ENCODE measurements at regions not wholly inside any gene's neighbourhood (a gene's known extent, or its start where the extent isn't known, plus 50 kb on each side); places are given as distances from the start of the nearest gene placed in this dataset.
A peak's percentile ranks its signal among the peaks of the same experiment; 100 is the strongest.

DNA sequence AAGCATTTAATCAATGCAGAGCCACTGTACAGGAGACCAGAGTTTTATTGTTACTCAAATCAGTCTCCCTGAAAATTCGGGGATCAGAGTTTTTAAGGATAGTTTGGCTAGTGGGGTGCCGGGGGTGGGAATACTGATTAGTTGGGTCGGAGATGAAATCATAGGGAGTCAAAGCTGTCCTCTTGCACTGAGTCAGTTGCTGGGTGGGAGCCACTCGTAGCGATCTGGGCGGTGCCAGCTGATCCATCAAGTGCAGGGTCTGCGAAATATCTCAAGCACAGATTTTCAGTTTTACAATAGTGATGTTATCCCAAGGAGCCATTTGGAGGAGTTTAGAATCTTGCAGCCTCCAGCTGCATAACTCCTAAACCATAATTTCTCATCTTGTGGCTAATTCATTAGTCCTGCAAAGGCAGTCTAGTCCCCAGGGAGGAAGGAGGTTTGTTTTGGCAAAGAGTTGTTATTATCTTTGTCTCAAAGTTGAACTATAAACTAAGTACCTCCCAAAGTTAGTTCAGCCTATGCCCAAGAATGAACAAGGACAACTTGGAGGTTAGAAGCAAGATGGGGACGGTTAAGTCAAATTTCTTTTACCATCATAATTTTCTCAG lies 169.4 kb upstream of the PLEKHG7 start:
- no peaks in the 10 kb centered on the region for H3K9me3 Mint-ChIP-seq
- no peak overlapping the region for H3K4me3 Mint-ChIP-seq
- no peak for DNase-seq
- no peak for ATAC-seq
- no peaks in the 10 kb centered on the region for H3K27me3 Mint-ChIP-seq (ENCODE audit: low read depth)
- peaks cover 23% of the 10 kb centered on the region for H3K4me1 Mint-ChIP-seq (ENCODE audit: low read depth)
- H3K36me3 Mint-ChIP-seq (ENCODE audit: insufficient read depth), result no peaks in the 10 kb centered on the region

DNA sequence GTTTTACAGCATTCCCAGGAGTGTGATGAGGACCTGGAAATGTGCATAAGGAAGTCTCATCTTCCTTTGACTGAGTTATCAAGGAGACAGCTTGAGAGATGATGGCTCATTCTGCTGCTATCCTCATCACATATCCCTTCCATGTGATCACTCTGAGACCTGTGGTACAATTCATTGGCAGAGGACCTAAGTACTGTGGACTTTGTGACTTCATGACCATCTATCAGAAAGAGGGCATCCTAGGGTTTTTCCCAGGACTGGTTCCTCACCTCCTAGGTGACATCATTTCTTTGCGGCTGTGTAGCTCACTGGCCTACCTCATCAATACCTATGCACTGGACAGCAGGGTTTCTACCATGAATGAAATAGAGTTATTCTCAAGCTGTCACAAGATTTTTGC lies 172.1 kb upstream of the PLEKHG7 start:
- Mint-ChIP-seq H3K27me3 (ENCODE audit: low read depth) (no peaks in the 10 kb centered on the region), H3K4me1 (ENCODE audit: low read depth) (peaks cover 13% of the 10 kb centered on the region), H3K4me3 (no peak overlapping the region), H3K9me3 (no peaks in the 10 kb centered on the region), H3K36me3 (ENCODE audit: insufficient read depth) (no peaks in the 10 kb centered on the region)
- ATAC-seq (no peak), DNase-seq (no peak)

DNA sequence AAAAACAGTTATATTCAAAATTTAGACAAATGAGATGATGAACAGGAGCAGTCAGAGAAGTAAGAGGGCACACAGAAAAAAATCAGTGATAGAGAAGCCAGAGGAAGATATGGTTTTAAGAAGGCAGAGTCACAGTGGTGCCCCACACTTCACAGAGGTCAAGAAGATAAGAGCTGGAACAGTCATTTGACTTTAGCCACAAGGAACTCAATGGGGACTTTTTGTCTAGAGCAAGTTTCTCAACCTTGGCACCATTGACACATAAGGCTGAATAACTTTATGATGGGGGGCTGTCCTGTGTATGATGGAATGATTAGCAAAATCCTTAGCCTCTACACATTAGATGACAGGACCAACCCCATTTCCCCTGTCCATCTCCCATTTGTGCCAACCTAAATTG lies 172.8 kb upstream of the PLEKHG7 start:
- DNase-seq, result no peak
- H3K4me3 Mint-ChIP-seq, result no peak overlapping the region
- H3K36me3 Mint-ChIP-seq (ENCODE audit: insufficient read depth), result peaks cover 2% of the 10 kb centered on the region
- H3K4me1 Mint-ChIP-seq (ENCODE audit: low read depth), result peaks cover 16% of the 10 kb centered on the region
- H3K9me3 Mint-ChIP-seq, result no peaks in the 10 kb centered on the region
- no peak for ATAC-seq
- H3K27me3 Mint-ChIP-seq (ENCODE audit: low read depth), result no peaks in the 10 kb centered on the region

DNA sequence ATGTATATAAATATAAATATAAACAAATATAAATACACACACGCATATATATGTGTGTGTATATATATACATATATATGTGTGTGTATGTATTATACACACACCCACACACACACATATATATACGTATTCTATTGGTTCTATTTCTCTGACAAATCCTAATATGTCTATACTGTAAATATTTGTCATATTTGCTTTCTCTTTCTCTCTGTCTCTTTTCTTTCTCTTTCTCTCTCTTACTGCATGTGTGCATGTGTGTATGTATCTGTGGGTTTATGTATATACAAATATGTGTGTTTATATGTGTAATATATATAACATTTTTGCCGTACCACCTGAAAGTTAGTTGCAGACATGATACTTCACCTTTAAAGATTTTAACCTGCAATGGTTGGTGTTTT lies 174.2 kb upstream of the PLEKHG7 start:
- no peak for ATAC-seq
- H3K4me1 Mint-ChIP-seq (ENCODE audit: low read depth), result peaks cover 26% of the 10 kb centered on the region
- no peak overlapping the region for H3K4me3 Mint-ChIP-seq
- peaks cover 2% of the 10 kb centered on the region for H3K36me3 Mint-ChIP-seq (ENCODE audit: insufficient read depth)
- H3K27me3 Mint-ChIP-seq (ENCODE audit: low read depth), result no peaks in the 10 kb centered on the region
- no peak for DNase-seq
- peaks cover 10% of the 10 kb centered on the region for H3K9me3 Mint-ChIP-seq

DNA sequence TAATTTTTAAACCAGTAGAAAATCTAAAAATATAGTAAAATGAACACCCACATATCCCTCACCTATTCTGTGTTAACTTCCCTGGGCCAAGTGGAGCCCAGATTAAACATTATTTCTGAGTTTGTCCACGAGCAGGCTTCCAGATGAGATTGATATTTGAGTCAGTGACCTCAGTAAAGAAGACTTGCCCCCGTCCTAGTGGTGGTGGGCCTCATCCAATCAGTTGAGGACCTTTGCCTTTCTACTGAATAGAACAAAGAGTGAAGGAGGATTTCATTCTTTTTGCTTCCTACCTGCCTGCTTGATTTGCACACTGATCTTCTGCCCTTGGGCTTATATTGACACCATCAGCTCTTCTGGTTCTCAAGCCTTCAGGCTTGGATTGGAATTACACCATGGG lies 174.7 kb upstream of the PLEKHG7 start:
- Mint-ChIP-seq H3K36me3 (ENCODE audit: insufficient read depth) (peaks cover 2% of the 10 kb centered on the region), H3K27me3 (ENCODE audit: low read depth) (no peaks in the 10 kb centered on the region), H3K4me1 (ENCODE audit: low read depth) (peaks cover 28% of the 10 kb centered on the region), H3K9me3 (peaks cover 13% of the 10 kb centered on the region), H3K4me3 (no peak overlapping the region)
- ATAC-seq (no peak), DNase-seq (no peak)

DNA sequence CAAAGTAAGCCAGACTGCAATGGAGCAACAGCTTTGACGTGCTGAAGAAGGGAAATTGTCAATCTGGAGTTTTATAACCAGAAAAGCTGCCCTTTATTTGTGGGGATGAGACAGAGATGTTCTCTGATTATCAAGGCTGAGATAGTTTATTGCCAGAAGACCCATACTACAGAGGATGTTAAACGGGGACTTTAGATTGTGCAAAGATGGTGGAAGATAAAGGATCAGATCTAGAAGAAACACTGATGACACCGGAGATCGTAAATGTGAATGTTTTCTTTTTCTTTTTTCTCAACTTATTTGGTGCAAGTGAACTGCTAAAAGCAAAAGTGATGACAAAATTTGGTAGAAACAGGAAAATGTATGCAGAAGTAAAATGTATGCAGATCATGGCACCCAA lies 178.3 kb upstream of the PLEKHG7 start:
- ATAC-seq, result no peak
- Mint-ChIP-seq H3K4me3 (no peak overlapping the region), H3K27me3 (ENCODE audit: low read depth) (no peaks in the 10 kb centered on the region), H3K4me1 (ENCODE audit: low read depth) (peaks cover 33% of the 10 kb centered on the region), H3K36me3 (ENCODE audit: insufficient read depth) (peaks cover 2% of the 10 kb centered on the region), H3K9me3 (peaks cover 17% of the 10 kb centered on the region)
- DNase-seq, result no peak

DNA sequence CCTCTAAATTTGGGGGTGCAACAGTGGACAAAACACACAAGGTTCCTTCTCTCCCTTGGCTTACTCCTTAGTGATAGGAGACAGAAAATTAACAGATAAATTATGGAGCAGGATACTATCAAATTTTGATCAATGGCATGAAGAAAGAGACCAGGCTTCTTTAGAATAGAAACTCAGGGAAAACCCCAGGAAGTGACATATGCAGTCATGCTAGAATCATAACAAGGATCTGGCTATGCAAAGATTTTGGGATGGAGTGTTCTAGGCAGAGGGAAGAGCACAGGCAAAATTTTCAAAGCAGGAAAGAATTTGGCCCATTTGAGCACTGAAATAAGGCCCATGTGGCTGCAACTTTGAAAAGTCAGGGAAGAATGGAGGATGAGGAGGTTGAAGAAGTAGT lies 182.3 kb upstream of the PLEKHG7 start:
- ATAC-seq (no peak), DNase-seq (no peak)
- Mint-ChIP-seq H3K27me3 (ENCODE audit: low read depth) (no peaks in the 10 kb centered on the region), H3K9me3 (peaks cover 17% of the 10 kb centered on the region), H3K36me3 (ENCODE audit: insufficient read depth) (peaks cover 2% of the 10 kb centered on the region), H3K4me3 (no peak overlapping the region), H3K4me1 (ENCODE audit: low read depth) (peaks cover 44% of the 10 kb centered on the region)

DNA sequence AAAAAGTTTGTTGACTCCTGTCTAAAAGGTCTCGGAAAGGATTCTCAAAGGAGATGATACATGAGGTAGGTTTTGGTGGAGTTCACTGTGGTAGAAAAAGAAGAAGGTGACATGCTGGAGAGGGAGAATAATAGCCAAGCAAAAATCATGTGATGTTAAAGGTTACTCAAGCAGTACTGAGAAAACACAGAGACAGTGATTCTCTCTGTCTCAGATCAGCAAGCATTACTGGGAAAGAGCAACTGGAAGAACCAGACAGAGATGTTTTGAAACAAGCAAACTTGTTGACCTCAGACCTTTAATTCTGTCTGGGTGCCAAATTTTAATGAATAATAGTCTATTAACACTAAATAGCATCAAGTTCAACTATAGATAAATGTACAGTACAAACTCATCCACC lies 183.5 kb upstream of the PLEKHG7 start:
- peaks cover 41% of the 10 kb centered on the region for H3K4me1 Mint-ChIP-seq (ENCODE audit: low read depth)
- H3K9me3 Mint-ChIP-seq, result peaks cover 12% of the 10 kb centered on the region
- DNase-seq (no peak), ATAC-seq (no peak)
- H3K36me3 Mint-ChIP-seq (ENCODE audit: insufficient read depth), result no peaks in the 10 kb centered on the region
- H3K27me3 Mint-ChIP-seq (ENCODE audit: low read depth), result no peaks in the 10 kb centered on the region
- H3K4me3 Mint-ChIP-seq, result no peak overlapping the region

DNA sequence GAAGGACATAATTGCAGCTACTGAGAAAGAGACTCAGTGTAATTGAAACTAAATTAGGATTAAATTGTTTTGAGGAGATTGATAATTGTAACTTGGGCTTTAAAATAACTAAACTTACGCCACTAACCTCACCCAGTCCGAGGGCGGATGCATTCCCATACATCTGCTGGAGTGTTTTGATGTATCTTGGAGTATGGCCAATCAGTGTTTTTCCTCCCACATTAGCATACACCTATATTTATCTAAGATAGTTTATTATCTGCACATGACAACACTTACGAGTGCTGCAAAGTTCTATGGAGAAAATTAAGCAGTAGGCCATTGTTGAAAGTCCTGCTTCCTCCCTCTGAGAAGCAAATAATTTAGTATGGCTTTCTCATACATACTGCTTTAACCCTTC lies 184.7 kb upstream of the PLEKHG7 start:
- H3K9me3 Mint-ChIP-seq, result peaks cover 10% of the 10 kb centered on the region
- ATAC-seq, result no peak
- no peaks in the 10 kb centered on the region for H3K27me3 Mint-ChIP-seq (ENCODE audit: low read depth)
- peaks cover 33% of the 10 kb centered on the region for H3K4me1 Mint-ChIP-seq (ENCODE audit: low read depth)
- DNase-seq, result no peak
- no peaks in the 10 kb centered on the region for H3K36me3 Mint-ChIP-seq (ENCODE audit: insufficient read depth)
- no peak overlapping the region for H3K4me3 Mint-ChIP-seq

DNA sequence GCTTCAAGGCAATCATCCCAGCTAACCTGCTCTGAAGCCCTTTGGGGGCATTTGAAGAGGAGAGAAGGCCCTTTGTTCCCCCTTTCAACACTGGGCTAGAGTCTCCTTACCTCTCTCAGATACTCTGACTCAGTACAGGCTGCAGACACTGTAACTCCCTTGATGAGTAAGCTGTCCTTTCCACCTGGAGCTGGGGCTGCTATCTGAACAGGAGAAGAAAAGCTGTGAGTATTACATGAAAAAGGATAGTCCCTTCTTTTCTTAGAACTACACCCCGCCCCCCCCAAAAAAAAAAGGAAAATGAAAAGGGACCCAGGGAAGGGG lies 186.6 kb upstream of the PLEKHG7 start:
- DNase-seq (peak; percentile 23), ATAC-seq (peak; percentile 97 to 98)
- Mint-ChIP-seq H3K4me3 (peak overlapping the region; percentile 35), H3K27me3 (ENCODE audit: low read depth) (no peaks in the 10 kb centered on the region), H3K4me1 (ENCODE audit: low read depth) (peaks cover 33% of the 10 kb centered on the region), H3K36me3 (ENCODE audit: insufficient read depth) (no peaks in the 10 kb centered on the region), H3K9me3 (peaks cover 6% of the 10 kb centered on the region)

DNA sequence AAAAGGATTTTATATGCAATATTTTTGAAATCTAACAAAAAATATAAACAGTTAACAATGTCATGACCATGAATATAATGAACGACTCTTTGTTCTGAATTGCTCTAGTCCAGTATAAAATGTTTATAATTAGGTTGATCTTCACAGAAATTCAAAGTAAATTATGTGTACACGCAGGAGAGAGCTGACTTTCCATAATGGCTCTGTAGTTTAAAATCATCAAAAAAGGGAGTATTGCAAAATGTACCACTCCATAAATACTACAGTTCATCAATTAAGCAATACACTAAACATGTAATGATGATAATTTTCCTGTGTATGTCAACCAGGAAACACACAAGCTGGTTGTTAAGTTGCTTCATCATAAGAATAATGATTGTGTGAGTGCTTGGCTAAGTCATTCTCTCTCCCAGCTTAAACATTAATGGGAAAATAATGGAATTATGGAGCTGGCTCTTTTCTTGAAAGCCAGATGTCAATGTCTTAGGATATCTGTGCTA lies 189.5 kb upstream of the PLEKHG7 start:
- Mint-ChIP-seq H3K27me3 (ENCODE audit: low read depth) (no peaks in the 10 kb centered on the region), H3K4me1 (ENCODE audit: low read depth) (peaks cover 19% of the 10 kb centered on the region), H3K9me3 (peaks cover 12% of the 10 kb centered on the region), H3K4me3 (no peak overlapping the region), H3K36me3 (ENCODE audit: insufficient read depth) (no peaks in the 10 kb centered on the region)
- DNase-seq, result no peak
- ATAC-seq, result no peak

DNA sequence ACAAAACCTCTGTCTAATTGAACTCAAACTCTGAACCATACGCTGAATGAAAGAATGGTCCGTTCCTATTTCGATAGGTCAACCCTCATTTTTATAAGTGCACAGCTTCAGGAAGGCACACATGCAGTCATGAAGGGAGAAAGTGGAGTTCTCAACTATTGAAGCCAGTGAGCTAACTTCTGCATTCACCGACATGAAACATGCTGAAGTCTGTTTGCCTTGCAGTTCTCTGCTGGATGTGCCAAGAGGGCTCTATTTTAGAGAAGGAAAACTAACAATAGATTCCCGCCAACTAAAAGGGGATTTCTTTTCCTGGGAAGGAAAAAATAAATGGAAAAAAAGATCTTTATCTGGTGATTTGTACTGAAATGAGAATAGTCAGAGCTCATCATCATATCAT lies 191.0 kb upstream of the PLEKHG7 start:
- Mint-ChIP-seq H3K4me1 (ENCODE audit: low read depth) (peaks cover 20% of the 10 kb centered on the region), H3K9me3 (peaks cover 12% of the 10 kb centered on the region), H3K27me3 (ENCODE audit: low read depth) (no peaks in the 10 kb centered on the region), H3K36me3 (ENCODE audit: insufficient read depth) (no peaks in the 10 kb centered on the region), H3K4me3 (no peak overlapping the region)
- ATAC-seq (no peak), DNase-seq (no peak)

DNA sequence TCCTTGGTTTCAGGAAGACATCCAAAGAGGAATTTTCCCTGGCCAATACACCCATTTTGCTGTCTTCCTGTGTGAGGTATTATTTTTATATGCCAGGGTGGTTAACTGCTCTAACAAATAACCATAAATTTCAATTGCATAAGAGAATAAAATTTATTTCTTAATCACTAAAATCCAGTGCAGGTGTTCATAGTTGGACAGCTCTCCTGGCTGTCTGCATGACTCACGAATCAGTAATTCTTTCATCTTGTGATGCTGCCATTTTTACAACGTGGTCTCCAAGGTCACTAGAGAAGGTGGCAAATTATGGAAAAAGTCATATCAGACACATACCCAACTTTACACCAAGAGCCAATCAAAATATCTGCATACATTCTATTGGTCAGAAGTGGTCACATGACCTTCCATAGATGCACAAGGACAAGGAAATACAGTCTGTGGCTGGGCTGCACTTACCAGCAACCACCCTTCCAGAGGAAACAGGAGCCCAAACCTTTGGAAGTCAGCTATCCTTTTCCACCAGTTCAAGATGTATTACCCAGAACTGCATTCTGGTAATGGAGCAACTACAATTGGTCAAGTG lies 193.5 kb upstream of the PLEKHG7 start:
- ATAC-seq (no peak), DNase-seq (no peak)
- H3K4me1 Mint-ChIP-seq (ENCODE audit: low read depth), result peaks cover 28% of the 10 kb centered on the region
- H3K9me3 Mint-ChIP-seq, result peaks cover 17% of the 10 kb centered on the region
- no peaks in the 10 kb centered on the region for H3K27me3 Mint-ChIP-seq (ENCODE audit: low read depth)
- H3K36me3 Mint-ChIP-seq (ENCODE audit: insufficient read depth), result no peaks in the 10 kb centered on the region
- no peak overlapping the region for H3K4me3 Mint-ChIP-seq

DNA sequence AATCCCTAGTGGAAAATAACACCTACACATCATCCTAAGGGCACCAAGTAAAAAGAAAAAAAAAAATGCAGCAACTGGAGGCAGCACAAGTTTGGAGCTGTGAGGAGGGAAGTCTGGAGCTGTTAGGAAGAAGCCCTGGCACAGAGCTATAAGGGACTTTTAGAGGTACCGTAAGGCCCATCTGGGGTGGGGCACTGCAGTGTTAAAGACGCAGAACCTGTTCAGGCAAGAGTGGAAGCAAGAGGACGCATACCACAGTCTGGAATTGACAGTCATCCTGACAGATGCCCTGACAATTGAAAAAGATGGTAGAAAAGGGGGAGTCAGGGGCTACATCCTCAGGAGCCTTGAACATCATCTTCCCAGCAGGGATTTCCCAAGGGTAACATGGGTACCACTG lies 195.9 kb upstream of the PLEKHG7 start:
- Mint-ChIP-seq H3K9me3 (peaks cover 11% of the 10 kb centered on the region), H3K36me3 (ENCODE audit: insufficient read depth) (no peaks in the 10 kb centered on the region), H3K4me3 (no peak overlapping the region), H3K27me3 (ENCODE audit: low read depth) (no peaks in the 10 kb centered on the region), H3K4me1 (ENCODE audit: low read depth) (peaks cover 50% of the 10 kb centered on the region)
- DNase-seq, result no peak
- no peak for ATAC-seq

DNA sequence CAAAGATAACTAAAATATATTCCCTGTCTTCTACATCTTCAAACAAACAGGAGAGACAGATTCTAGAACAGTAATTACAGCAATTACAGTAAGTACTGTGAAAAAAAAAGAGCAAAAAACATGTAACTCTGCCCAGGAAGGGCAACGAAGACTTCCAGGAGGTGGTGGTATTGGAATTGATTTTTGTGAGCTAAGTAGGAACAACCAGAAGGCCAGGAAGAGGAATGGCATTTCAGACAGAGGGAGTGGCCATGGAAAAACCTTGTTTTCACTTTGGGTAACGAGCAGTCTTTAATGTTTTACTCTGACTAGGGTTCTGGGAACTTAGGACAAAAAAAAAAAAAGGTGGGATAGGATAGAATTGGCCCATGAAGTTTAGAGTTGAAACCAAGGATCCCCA lies 196.3 kb upstream of the PLEKHG7 start:
- Mint-ChIP-seq H3K27me3 (ENCODE audit: low read depth) (no peaks in the 10 kb centered on the region), H3K36me3 (ENCODE audit: insufficient read depth) (no peaks in the 10 kb centered on the region), H3K4me3 (peak overlapping the region; percentile 78), H3K4me1 (ENCODE audit: low read depth) (peaks cover 54% of the 10 kb centered on the region), H3K9me3 (peaks cover 11% of the 10 kb centered on the region)
- DNase-seq, result no peak
- ATAC-seq, result no peak

Data from activated T-cell treated with anti-CD3 and anti-CD28 coated beads, Interleukin-2, amount 50 U/mL, for 4 hours (primary cell).